ENCODE measurements at regions not wholly inside any gene's neighbourhood (a gene's known extent, or its start where the extent isn't known, plus 50 kb on each side); places are given as distances from the start of the nearest gene placed in this dataset.

- DNase-seq (no peak), ATAC-seq (ENCODE audit: low read depth) (no peak)
- Histone ChIP-seq H3K27me3 (replicated peaks in 1 of 4; ENCODE audit: control extremely low read depth in 1 of 4, control insufficient read depth in 3 of 4, insufficient read depth in 4 of 4, low read length in 3 of 4) (no peaks in the 10 kb centered on the region), H4K20me1 (ENCODE audit: control insufficient read depth, insufficient read depth, low read length, poor library complexity, severe bottlenecking) (no peaks in the 10 kb centered on the region), H3K4me1 (ENCODE audit: control insufficient read depth in 2 of 2, insufficient read depth in 2 of 2, low read length in 2 of 2) (no peaks in the 10 kb centered on the region), H3K4me2 (replicated peaks; ENCODE audit: low read depth, low read length, poor library complexity, severe bottlenecking) (no peak overlapping the region), H3K27ac (ENCODE audit: low read length in 2 of 2) (no peak overlapping the region), H3K9me3 (ENCODE audit: control extremely low read depth in 1 of 3, control insufficient read depth in 2 of 3, insufficient read depth in 1 of 3, low read length in 2 of 3) (peaks cover 0 to 9% (median 0%) of the 10 kb centered on the region in 3 donors), H3K9ac (ENCODE audit: low read length) (no peak overlapping the region), H3K79me2 (ENCODE audit: control insufficient read depth, insufficient read depth, low read length) (no peaks in the 10 kb centered on the region), H2AFZ (ENCODE audit: insufficient read depth, low read depth, low read length, poor library complexity, severe bottlenecking) (no peak overlapping the region), H3K4me3 (ENCODE audit: control extremely low read depth in 1 of 5, extremely low read depth in 1 of 5, insufficient read depth in 1 of 5, low read depth in 2 of 5, low read length in 4 of 5) (no peak overlapping the region), H3K36me3 (replicated peaks in 1 of 2; ENCODE audit: control extremely low read depth in 1 of 2, control insufficient read depth in 1 of 2, extremely low read depth in 1 of 2, insufficient read depth in 2 of 2, low read length in 1 of 2) (no peaks in the 10 kb centered on the region)
- intact Hi-C loops (cut with micrococcal nuclease) = no loop called here
- POLR2A ChIA-PET = no interaction called here
- Mint-ChIP-seq H3K4me3 (no peak overlapping the region), H3K9me3 (ENCODE audit: insufficient read depth) (no peaks in the 10 kb centered on the region), H3K27ac (no peak overlapping the region), H3K27me3 (no peaks in the 10 kb centered on the region), H3K4me1 (no peaks in the 10 kb centered on the region)
- no peak for TF ChIP-seq EZH2 (IDR thresholded peaks at IDR 0.05; ENCODE audit: borderline replicate concordance, insufficient read depth, low read depth, low read length, poor library complexity, severe bottlenecking)
- no peak for TF ChIP-seq CTCF (IDR thresholded peaks at IDR 0.05)
- 86% methylated on average over 6 of the region's 8 CpGs for WGBS (ENCODE audit: insufficient coverage)
- CTCF ChIA-PET = no interaction called here
Measured at GRCh38 chr13:22652796-22653195, 528.0 kb upstream of the SGCG start.

- Histone ChIP-seq H3K4me1 (ENCODE audit: control insufficient read depth in 2 of 2, insufficient read depth in 2 of 2, low read length in 2 of 2) (no peaks in the 10 kb centered on the region), H3K36me3 (replicated peaks in 1 of 2; ENCODE audit: control extremely low read depth in 1 of 2, control insufficient read depth in 1 of 2, extremely low read depth in 1 of 2, insufficient read depth in 2 of 2, low read length in 1 of 2) (no peaks in the 10 kb centered on the region), H3K4me2 (replicated peaks; ENCODE audit: low read depth, low read length, poor library complexity, severe bottlenecking) (no peak overlapping the region), H3K4me3 (ENCODE audit: control extremely low read depth in 1 of 5, extremely low read depth in 1 of 5, insufficient read depth in 1 of 5, low read depth in 2 of 5, low read length in 4 of 5) (no peak overlapping the region), H4K20me1 (ENCODE audit: control insufficient read depth, insufficient read depth, low read length, poor library complexity, severe bottlenecking) (no peaks in the 10 kb centered on the region), H3K9ac (ENCODE audit: low read length) (no peak overlapping the region), H2AFZ (ENCODE audit: insufficient read depth, low read depth, low read length, poor library complexity, severe bottlenecking) (no peak overlapping the region), H3K27ac (ENCODE audit: low read length in 2 of 2) (no peak overlapping the region), H3K79me2 (ENCODE audit: control insufficient read depth, insufficient read depth, low read length) (no peaks in the 10 kb centered on the region), H3K9me3 (ENCODE audit: control extremely low read depth in 1 of 3, control insufficient read depth in 2 of 3, insufficient read depth in 1 of 3, low read length in 2 of 3) (peaks cover 0 to 3% (median 0%) of the 10 kb centered on the region in 3 donors), H3K27me3 (replicated peaks in 1 of 4; ENCODE audit: control extremely low read depth in 1 of 4, control insufficient read depth in 3 of 4, insufficient read depth in 4 of 4, low read length in 3 of 4) (no peaks in the 10 kb centered on the region)
- TF ChIP-seq CTCF (IDR thresholded peaks at IDR 0.05) (no peak), EZH2 (IDR thresholded peaks at IDR 0.05; ENCODE audit: borderline replicate concordance, insufficient read depth, low read depth, low read length, poor library complexity, severe bottlenecking) (no peak)
- DNase-seq (no peak), ATAC-seq (ENCODE audit: low read depth) (no peak)
- no peak overlapping the region for H3K4me3 Mint-ChIP-seq
- no peaks in the 10 kb centered on the region for H3K9me3 Mint-ChIP-seq (ENCODE audit: insufficient read depth)
- no peaks in the 10 kb centered on the region for H3K4me1 Mint-ChIP-seq
- WGBS (ENCODE audit: insufficient coverage) = no CpG with 5 or more reads among the region's 4 CpGs
- POLR2A ChIA-PET = no interaction called here
- no peak overlapping the region for H3K27ac Mint-ChIP-seq
- intact Hi-C loops (cut with micrococcal nuclease) = no loop called here
- no peaks in the 10 kb centered on the region for H3K27me3 Mint-ChIP-seq
- CTCF ChIA-PET = no interaction called here
Measured at GRCh38 chr13:22653866-22654265, 526.9 kb upstream of the SGCG start.

Measured in B cell (primary cell).